GM18873 (cell line): ENCODE measurements at regions not wholly inside any gene's neighbourhood (a gene's known extent, or its start where the extent isn't known, plus 50 kb on each side); places are given as distances from the start of the nearest gene placed in this dataset.

Experiments
- ATAC-seq: cut with Tn5 transposase; IDR thresholded peaks from one replicate; pipeline ENCODE4 v1.9.1; 2021; ENCODE audit warnings: mild to moderate bottlenecking, moderate library complexity, moderate number of reproducible peaks; ENCODE audit not compliant: unreplicated experiment, low FRiP score

DNA sequence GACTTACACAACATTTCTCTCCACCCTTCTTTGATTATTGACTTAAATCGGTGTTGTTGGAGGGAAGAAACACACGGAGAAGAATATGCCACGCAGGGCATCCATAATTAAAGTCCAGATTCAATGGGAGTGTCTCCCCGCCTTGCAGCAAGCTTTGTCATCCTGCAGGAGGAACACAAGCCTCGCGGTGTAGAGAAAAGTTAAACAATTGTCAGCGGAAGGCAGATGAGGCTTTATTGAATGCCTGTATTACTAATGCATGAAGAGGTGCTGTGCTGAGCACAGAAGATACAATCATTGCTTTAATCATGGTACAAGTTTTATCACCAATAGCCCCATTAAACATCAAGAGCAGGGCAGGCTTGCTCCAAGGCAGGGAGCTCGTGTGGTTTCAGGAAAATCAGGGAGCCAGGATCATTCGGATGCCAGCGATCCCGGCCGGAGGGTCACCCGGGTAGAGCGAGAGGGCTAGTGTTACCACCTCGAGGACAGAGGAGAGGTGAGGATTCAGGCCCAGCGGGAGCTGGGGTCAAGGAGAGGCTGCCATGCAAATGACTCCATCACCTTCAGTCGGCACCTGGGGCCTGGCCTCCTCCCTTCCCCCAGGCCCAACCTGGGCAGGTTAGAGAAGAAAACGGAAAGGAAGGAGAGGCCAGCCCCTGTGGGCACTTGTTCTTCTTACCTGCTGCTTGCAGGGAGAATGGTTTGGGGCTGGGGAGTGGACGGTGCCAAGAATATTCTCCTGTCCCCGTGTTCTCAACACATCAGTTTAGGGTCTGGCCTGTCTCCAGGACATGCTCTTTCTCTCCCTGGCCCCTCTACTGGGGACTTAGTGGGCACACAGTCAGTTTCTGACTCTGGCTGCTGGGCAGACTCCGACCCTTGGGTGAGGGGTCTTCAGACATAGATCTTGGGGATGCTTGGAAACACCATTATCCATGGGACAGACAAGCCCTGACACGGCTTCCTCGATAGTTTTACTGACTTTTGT, 289.5 kb downstream of the IRX2 start:
- ATAC-seq: no peak

- no peak for ATAC-seq
Measured at GRCh38 chr5:2460098-2460497, 291.4 kb downstream of the IRX2 start.

DNA sequence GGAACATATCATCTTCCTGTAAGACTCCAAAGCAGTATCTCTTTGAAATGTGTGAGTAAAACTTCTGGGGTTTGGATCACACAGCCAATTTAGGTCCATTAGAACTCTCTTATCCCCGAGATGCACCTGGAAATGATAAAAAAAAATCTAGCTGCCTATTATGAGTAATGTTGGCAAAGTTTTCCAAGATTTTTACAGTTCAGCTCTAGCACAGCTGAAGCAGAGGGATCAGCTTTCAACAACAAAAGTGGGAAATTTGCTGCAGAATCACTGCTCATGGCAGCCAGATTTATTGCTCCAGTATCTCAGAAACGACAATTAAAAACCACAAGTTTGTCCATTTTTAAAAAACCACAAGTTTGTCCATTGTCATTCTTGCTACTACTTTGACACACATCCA, 292.2 kb downstream of the IRX2 start:
- no peak for ATAC-seq

- ATAC-seq: no peak
Measured at GRCh38 chr5:2455878-2456277, 295.6 kb downstream of the IRX2 start.

DNA sequence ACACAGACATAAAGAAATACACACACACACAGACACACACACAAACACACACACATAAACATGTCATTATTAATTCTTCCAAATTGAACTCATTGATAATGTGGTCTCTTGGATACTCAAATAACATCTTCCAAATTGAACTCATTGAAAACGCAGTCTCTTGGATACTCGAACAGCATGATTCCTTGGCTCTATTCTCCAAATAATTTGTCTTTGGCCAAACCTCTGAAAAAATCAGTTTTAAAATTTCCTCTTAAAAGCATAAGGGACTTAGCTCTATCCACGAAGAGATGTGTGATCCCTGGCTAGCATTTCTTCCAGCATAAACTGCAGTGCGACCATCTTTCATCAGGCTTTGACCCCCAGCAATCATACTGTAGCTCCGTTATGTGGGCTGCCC, 296.6 kb downstream of the IRX2 start:
- no peak for ATAC-seq

DNA sequence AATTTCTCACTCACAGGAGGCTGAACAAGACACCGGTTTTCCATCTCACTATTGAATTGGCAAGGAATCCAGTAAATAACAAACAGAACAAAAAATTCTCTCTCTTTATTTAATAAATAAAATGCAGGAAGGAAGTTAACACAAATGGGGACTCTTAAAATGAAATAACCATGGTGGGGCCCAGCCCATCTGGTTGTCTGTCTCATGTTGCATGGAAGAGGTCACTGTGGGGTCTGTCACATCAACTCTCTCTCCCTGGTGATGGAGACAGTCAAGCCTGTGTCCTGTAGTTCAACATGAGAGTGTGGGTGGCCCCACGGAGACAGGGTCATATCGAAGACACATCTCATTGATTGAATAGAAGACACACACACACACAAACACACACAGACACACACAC, 297.7 kb downstream of the IRX2 start:
- ATAC-seq: no peak

DNA sequence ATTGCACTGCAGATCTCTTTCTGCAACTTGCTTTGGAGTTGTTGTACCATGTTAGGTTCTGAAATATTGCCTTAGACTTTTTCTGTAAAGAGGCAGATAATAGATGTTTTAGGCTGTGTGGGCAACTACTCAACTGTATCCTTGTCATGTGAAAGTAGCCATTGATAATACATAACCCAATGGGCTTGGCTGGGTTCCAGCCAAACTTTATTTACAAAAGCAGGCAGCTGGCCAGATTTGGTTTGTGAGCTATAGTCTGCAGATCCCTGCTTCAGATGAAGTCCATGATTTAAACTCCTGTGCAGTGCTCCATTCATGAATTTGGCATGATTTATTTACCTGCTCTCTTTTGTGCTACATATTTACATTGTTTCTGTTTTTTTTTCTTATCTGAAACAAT, 300.4 kb downstream of the IRX2 start:
- ATAC-seq: no peak

GRCh38 chr5:2442496-2443354, 308.8 kb downstream of the IRX2 start:
- no peak for ATAC-seq

DNA sequence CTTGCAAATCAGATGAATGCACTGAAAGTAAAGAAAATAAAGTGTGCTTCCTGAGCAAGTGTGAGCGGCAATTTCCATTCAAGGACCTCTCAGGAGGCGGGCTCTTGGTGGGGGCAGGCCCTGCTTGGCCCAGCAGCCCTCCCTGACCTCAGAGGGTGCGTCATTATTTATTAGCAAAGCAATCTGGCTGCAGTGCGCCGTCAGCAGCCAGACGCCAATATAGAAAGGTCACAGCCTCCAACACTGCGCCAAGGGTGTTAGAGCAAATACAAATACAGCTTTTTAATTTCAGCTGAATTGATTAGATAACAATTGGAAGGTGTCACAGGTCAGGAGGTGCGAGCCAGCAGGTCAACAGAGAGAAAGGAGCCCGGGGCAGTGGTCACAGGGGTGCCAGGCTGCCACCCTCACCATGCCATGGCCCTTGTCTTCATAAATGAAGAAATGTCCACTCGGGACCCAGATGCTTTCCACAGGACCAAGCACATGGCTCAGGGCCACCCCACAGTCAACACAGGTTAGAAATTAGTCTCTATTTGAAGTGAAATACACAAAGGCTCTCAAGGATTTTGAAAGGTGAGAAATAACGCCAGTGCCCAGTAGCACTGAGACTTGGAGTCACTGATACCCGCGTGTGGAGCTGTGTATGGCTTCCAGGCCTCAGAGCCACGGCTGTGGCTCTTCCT, 309.8 kb downstream of the IRX2 start:
- no peak for ATAC-seq

DNA sequence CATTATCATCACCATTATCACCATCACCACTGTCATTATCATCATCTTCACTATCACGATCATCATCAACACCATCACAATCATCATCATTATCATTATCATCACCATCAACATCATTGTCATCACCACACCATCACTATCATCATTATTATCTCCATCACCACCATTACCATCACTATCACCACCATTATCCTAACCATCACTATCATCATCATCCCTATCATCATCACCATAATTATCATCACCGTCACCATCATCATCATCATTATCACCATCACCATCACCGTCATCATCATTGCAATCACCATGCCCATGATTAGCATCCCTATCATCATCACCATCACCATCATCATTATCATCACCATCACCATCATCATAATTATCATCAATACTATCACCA, 311.9 kb downstream of the IRX2 start:
- no peak for ATAC-seq

DNA sequence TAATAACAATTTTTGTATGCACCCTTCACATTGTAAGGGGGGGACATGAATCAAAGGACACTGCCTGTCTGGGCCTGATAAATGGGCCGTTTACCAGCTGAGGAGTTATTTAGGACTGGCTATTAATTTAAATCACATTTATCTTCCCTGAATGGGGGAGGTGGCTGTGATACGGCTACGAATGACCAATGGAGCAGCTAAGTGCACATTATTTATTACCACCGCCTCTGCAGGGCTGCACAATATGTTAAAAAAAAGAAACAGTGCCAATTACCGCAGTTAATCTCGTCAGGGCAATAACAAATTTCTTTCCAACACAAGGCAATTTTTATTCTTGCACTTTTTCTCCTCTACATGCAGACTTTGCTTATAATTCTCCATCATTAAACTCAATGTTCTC, 318.4 kb downstream of the IRX2 start:
- no peak for ATAC-seq

DNA sequence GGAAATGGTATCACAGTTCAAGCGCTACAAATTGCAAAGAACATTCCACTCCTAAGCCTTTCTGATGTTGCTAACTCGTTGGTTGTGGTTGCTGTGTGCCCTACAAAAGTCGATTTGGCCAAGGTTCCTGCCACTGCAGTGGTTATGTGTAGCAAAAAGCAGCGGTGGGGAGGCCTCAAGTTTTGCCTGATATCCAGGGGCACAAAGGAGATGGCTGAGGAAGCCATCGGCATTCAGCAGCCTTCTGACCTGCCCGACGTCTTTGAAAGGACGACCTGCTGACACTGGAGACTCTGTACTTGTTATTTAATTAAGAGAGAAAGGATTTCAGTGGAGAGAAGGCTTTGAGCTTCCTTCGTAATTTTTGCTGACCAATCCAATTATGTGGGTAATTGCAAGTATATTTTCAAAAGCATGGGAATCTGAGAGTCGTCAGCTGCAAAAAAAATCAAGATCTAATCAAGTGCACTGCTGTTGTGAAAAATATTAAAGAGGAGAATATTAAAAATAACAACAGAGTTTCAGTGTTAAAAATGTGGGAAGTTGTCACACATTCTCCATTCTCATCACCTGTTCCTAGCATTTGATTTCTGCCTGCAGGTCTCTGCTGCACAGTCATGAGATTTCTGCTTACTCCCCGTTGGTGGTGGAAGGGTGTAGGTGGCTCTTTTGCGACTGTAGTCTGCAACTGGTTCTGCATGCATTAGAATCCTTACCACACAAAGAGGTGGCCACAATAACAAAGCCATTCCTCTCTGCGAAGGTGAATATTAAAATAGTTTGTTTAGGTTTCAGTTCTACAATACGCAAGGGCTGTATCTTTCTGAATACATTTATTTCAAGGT, 319.2 kb downstream of the IRX2 start:
- ATAC-seq: no peak

DNA sequence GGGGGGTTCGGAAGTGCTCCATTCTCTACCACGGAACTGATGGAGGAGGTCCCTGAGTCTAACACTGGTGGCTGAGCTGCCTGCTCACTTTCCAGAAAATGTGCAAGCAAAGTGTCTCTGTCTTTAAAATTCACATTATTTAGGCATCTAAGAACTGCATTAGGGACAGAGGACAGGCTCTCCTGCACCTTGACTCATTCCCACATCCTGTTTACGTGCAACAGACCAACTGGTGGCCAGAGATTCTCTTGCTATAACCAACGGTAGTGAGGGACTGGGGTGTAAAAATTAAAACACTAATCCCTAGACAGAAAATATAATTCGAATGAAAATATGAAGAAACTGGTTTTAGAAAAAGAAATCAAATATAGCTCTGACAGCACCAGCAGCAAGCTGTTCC, 320.9 kb downstream of the IRX2 start:
- no peak for ATAC-seq

- ATAC-seq: no peak
Measured at GRCh38 chr5:2427983-2428382, 323.5 kb downstream of the IRX2 start.

DNA sequence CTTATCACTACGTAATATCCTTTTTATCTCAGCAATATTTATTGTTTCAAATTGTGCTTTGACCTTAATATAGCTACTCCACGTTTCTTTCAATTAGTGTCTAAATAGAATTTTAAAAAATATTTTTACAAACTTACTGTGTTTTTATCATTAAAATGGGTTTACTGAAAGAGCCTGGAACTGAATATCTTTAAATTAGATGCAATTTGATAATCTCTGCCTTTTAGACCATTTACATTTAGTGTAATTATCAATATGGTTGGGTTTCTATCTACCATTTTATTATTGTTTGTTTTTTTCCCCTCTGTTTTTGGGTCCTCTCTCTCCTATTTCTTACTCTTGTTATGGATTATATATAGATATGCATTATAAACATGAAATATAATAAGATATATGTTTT, 327.8 kb downstream of the IRX2 start:
- ATAC-seq: no peak

GRCh38 chr5:2417301-2417700, 334.2 kb downstream of the IRX2 start:
- ATAC-seq: no peak

- no peak for ATAC-seq
Measured at GRCh38 chr5:2415678-2416077, 335.8 kb downstream of the IRX2 start.

GRCh38 chr5:2410451-2410850, 341.0 kb downstream of the IRX2 start:
- ATAC-seq: no peak

DNA sequence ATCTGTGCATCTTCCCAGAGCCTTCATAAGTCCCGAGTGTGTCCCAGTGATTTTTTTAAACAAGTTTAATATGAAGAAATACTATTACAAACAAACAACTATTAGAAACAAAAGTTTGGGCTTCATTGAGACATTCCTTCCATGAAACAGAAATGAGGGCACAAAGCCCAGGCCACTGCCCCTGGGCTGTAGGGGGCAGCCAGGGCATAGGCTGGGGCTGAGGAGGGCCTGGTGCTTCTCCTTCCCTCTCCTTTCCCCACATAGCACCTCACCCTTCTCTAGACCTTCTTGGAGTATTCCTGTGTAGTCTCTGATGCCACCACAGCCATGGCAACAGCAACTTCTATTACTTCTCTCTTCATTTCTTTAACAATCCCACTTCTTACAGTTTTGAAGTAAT, 348.2 kb downstream of the IRX2 start:
- no peak for ATAC-seq

GRCh38 chr5:2399804-2400203, 351.7 kb downstream of the IRX2 start:
- no peak for ATAC-seq
